HL-60 (cell line): ENCODE measurements at regions not wholly inside any gene's neighbourhood (a gene's known extent, or its start where the extent isn't known, plus 50 kb on each side); places are given as distances from the start of the nearest gene placed in this dataset.

Source experiments
- CTCF ChIP-seq: IDR thresholded peaks from one replicate; pipeline ENCODE4 v1.5.1; 2011; ENCODE audit warnings: low read length, control low read depth, inconsistent platforms; ENCODE audit not compliant: insufficient read depth
- GABPA ChIP-seq: IDR thresholded peaks from 2 replicates; pipeline ENCODE4 v1.6.1; 2012; ENCODE audit warnings: low read depth
- POLR2AphosphoS5 ChIP-seq: IDR thresholded peaks from 2 replicates; pipeline ENCODE4 v1.6.1; 2012; ENCODE audit warnings: low read depth
- REST ChIP-seq: IDR thresholded peaks from 2 replicates; pipeline ENCODE4 v1.6.1; 2012; ENCODE audit warnings: low read depth; ENCODE audit not compliant: insufficient replicate concordance
- SPI1 ChIP-seq: IDR thresholded peaks from 2 replicates; pipeline ENCODE4 v1.6.1; 2012; ENCODE audit warnings: low read depth, mild to moderate bottlenecking, borderline replicate concordance

- TF ChIP-seq SPI1: no peak
- no peak for TF ChIP-seq CTCF
- TF ChIP-seq REST: no peak
- TF ChIP-seq GABPA: no peak
- no peak for TF ChIP-seq POLR2AphosphoS5
Measured at GRCh38 chr10:124179308-124180043, 86.1 kb upstream of the CHST15 start.
